OCI-M2 (cell line): ENCODE measurements at regions not wholly inside any gene's neighbourhood (a gene's known extent, or its start where the extent isn't known, plus 50 kb on each side); places are given as distances from the start of the nearest gene placed in this dataset.

Source experiments
- DNase-seq: peaks from one replicate; lab custom pipeline; 2025; ENCODE audit not compliant: unreplicated experiment; lab: John Stamatoyannopoulos, UW

- no peak for DNase-seq
These were observed 174.0 kb upstream of the ZNF618 start for GRCh38 chr9:113701774-113702755.

- no peak for DNase-seq
These were observed 170.7 kb upstream of the ZNF618 start for GRCh38 chr9:113705306-113705927.

DNA sequence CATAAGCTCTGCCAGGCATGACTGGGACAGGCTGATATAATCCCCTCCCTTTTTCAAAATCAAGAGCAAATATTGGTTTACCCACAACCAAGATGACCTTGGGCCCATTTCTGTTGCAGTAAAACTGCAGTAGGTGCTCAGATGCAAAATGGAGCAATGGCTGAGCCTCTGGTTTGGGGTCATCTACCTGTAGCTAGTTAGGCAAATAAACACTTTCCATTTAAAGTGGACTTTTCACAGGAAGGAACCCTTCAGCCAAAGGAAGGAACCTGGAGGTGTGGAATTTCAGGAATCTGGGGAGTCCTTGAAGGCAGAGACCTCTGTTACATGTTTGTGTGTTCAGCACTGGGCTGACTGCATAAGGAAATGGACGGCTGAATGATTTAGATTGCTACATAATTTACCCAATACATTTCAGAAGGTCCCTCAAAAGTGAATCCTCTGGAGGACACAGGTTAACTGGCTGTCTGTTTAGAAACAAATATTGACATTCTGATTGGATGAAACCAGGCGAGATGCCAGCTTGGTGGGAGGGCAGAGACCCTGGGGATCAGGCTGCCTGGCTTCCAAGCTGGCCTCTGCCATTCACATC lies 170.1 kb upstream of the ZNF618 start:
- DNase-seq: no peak

DNA sequence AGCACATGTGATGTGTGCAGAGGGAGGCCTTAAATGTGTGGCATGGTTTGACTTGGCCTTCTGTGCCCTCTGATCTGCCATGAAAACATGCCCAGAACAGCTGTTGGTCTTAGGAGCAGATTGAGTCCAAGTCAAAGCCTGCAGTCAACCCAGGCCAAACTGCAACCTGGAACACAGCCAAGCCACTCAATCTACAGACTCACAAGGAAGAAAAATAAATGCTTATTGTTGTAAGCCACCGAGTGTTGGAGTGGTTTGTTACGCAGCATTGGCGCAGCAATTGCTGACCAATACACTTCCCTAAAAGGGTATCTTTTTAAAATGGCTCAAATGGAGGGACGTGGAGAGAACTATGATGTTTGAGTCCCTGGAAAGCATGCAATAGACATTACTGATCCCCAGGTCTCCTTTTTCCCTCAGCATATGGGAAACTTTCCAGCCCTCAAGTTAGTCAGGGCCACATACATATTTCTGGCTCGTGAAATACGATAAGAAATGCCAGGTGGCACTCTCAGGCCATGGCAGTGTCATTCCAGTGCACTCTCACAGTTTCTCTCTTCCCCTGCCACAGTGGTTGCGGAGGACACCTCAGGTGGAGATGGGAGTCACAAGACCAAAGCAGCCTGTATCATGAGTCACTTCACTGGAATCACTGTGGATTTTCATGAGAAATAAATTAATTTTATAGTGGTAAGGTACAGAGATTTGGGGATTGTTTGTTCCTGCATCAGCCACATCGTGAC lies 168.0 kb upstream of the ZNF618 start:
- no peak for DNase-seq

DNA sequence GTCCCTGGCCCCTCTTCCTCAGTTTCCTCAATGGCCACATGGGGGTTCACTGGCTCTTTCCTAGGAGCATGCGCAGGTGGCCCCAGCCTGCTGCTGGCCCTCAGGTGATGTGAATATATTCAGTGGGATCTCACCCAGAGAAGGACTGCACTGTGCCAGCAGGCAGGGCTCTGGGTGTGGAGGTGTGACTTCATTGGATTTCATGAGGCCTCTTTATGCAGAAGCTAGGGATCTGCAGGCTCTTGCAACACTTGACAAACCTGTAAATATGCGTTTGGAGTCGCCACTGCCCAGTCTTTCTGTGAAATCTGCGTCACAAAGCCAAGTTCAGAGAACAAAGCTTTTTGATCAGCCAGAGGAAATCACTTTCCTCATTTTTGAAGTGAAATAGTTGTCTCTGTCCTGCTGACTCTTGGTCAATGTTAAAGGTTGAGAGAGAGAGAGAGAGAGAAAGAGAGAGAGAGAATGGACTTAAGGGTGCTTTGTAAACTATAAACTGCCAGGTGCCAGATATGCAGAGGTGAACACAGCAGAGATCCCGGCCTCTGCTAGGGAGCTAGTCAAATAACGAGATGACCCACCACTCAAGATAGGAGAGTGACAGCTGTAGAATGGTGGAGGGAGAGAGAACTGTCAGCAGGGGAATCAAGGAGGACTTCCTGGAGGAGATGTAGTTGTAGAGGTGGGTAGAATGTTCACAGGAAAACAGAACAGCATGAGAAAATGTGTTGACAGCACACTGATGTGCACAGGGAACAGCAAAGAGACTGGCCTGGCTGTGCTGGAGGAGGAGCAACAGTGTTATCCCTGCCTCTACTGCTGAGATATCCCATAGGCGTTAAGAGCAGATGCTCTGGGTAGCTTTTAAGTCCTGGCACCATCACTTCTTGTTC lies 167.0 kb upstream of the ZNF618 start:
- no peak for DNase-seq

DNA sequence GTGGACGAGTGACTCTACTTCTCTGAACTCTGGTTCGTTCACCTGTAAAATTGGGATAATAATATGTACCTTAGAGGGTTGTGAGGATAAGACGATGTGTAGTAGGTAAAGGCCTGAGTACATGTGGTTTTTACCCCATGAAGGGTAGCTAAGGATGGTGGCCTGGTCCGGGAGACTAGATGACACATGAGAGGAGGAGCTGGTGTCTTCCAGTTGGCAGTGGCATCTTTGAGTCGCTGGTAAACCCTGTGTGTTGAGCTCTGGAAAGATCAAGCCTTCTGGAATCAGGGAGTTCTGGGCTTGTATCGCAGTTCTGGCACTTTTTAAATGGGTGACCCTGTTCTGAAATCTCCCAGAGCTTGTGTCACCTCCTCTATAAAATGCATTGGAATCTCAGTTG lies 166.4 kb upstream of the ZNF618 start:
- DNase-seq: no peak

GRCh38 chr9:113711251-113711650 lies 164.9 kb upstream of the ZNF618 start:
- no peak for DNase-seq

- no peak for DNase-seq
These were observed 164.1 kb upstream of the ZNF618 start for GRCh38 chr9:113712053-113712452.

DNA sequence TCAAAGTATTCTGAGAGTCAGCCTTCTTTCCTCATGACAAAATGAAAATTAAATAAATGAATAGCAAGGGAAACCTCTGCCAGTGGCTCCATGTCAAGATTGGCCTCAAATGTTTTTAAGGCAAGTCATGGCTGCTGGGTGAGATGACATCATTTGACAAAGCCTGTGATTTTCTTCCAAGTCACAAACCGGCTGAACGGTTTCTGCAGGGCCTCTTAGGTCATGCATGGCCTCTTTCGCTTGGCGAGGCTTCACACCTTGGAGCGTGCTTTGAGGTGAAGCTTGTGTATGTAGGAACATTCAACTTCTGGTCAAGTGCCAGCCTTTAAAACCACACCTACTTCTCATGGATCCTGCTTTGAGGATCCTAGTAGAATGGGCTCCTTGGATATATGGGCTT lies 161.0 kb upstream of the ZNF618 start:
- DNase-seq: no peak

DNA sequence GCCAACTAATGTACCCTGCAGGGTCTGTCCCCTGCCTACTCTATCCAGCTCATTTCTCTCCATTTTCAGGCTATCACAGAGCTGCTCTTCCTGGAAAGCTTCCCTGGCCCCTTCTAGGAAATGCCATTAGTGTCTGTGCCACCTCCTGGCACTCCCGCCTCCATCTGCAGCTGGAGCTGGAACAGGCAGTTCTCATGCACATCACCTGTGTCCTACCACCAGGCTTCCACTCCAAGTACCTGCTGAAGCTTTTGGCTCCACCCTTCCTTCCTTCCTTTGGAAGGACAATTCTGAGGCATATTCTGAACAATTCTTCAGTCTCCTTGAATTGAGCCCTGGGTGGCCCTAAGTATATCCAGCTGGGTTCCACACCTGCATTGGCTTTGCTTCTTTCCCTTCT lies 156.2 kb upstream of the ZNF618 start:
- DNase-seq: no peak

DNA sequence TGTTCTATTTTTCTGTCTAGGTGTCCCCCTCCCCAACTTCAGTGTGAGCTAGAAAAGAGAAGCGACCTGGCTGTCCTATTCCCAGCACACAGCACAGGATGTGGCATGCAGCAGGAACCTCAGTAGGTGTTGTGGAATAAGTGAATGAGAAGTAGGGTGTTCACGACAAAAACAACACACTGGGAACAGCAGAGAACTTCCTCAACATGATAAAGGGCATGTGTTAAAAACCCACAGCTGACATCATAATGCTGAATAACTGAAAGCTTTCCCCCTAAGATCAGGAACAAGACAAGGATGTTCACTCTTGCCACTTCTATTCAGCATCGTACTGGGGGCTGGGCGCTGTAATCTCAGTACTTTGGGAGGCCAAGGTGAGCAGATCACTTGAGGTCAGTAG lies 155.6 kb upstream of the ZNF618 start:
- DNase-seq: no peak

DNA sequence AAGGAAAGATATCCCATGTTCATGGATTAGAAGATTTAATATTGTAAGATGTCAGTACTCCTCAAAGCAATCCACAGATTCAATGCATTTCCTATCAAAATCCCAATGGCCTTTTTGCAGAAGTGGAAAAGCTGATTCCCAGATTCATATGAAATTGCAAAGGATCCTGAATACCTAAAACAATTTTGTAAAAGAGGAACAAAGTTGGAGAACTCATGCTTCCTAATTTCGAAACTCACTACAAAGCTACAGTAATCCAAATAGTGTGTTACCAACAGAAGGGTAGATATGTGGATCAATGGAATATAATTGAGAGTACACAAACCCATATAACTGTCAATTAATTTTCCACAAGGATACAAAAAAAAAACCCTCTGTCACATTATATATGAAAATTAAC lies 154.3 kb upstream of the ZNF618 start:
- DNase-seq: no peak

GRCh38 chr9:113724202-113724601 lies 151.9 kb upstream of the ZNF618 start:
- no peak for DNase-seq

DNA sequence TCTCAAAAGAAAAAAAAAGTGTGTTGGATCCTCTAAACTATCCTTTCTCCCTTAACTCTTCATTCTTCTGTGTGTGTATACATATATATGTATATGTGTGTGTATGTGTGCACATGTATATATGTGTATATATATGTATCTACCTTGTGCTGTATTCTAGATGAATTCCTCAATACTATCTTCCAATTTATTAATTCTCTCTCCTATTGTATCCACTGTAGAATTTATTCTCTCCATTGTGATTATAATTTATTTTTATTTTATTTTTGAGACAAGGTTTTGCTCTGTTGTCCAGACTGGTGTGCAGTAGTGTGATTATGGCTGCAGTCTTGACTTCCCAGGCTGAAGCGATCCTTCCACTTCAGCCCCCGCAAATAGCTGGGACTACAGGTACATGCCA lies 147.1 kb upstream of the ZNF618 start:
- DNase-seq: no peak

GRCh38 chr9:113734826-113735225 lies 141.3 kb upstream of the ZNF618 start:
- DNase-seq: no peak

GRCh38 chr9:113737517-113738271 lies 138.4 kb upstream of the ZNF618 start:
- peak; percentile 15 for DNase-seq

DNA sequence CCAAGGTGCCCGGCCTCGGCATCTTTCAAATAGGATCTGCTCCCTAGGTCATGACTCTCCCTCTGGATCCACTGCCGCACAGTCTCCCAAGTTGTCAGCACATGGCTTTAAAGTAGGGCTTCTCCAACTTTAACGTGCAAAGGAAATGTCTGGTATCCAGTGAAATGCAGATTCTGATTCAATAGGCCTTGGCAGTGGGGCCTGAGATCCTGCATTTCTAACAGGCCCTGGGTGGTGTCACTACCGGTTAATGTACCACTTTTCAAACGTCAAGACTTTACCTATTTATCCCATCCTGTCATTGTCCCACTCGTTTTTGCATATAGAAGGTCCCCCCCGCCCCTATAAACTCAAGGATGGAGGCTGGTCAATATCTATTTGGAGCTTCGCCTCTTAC lies 137.6 kb upstream of the ZNF618 start:
- DNase-seq: no peak

DNA sequence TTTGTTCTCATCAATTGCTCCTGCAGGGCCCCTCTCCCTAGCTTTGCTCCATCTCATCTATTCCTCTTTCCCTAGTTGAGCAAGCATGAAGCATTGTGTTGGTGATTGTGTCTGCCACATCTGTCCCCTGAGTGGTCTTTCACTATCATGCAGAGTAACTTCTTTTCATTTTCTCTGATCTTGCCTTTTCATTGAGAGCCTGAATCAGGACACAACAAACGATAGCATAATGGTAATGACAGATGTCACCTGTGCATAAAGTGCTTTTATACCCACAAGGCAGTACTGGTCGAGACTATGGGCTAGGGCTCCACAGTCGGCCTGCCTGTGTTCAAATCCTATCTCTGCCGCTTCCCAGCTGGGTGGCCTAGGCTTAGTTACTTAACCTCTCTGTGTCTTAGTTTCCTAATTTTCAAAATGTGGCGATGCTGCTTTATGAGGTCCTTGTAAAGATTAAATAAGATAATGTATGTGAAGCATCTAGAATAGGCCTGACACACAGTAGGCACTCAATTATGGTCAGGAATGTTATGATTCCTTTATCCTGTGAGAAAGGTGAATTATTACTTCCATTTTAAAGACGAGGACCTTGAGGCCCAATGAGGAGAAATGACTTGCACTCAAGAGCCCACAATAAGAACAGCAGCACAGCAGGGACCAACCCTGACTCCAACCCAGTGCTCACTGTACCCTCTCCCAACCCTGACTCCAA lies 137.1 kb upstream of the ZNF618 start:
- no peak for DNase-seq
